GM21786 (cell line): ENCODE measurements at regions not wholly inside any gene's neighbourhood (a gene's known extent, or its start where the extent isn't known, plus 50 kb on each side); places are given as distances from the start of the nearest gene placed in this dataset.

Experiments
- ATAC-seq: cut with Tn5 transposase; IDR thresholded peaks from one replicate; pipeline ENCODE4 v1.9.1; 2021; ENCODE audit not compliant: unreplicated experiment

GRCh38 chr6:24051942-24052589, 73.9 kb upstream of the NRSN1 start:
- no peak for ATAC-seq

- no peak for ATAC-seq
Measured at GRCh38 chr6:24052590-24052961, 73.4 kb upstream of the NRSN1 start.

DNA sequence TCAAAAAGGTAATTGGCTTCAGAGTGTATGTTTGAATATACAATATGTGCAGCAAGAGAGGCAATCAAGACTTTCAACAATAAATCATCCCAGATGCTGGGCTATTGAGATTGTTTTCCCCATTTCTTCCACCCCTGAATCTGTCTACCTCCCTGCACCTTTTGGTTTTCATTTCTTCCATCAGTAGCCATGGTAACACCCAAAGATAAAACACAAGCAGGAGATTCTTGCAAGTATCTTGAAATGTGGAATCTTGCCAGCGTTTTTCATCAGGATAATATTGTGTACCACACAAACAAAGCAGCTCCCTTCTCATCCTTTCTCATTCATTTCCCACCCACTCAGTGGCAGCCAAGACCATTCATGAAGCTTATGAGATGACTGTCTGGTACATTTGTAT, 73.0 kb upstream of the NRSN1 start:
- ATAC-seq: no peak

GRCh38 chr6:24054388-24054787, 71.6 kb upstream of the NRSN1 start:
- ATAC-seq: no peak

- no peak for ATAC-seq
Measured at GRCh38 chr6:24056567-24056966, 69.4 kb upstream of the NRSN1 start.

- ATAC-seq: no peak
Measured at GRCh38 chr6:24057030-24057429, 69.0 kb upstream of the NRSN1 start.

DNA sequence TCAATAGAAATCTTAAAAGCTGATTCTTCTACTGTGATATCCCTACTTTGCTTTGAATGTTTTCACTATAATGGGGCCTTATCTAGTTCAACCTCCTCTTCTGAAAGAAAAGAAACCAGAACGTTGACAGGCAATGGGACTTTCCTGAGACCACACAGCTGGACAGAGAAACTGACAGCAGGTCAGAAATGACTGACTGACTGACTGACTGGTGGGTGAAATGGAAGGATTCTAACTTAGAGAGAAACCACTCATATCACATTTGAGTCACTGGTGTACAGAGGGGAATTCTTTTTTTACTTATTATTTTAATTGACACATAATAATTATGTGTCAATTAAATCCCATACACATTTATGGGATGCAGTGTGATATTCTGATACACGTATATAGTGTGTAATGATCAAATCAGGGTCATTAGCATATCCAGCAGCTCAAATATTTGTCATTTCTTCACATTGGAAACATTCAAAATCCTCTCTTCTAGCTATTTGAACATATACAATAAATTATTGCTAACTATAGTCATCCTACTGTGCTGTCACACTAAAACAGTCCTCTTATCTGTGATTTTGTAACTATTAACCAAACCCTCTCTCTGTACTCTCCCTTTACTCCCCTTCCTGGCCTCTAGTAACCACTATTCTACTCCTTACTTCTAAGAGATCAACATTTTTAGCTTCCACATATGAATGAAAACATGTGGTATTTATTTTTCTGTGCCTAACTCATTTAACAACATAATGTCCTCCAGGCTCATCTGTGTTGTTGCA, 64.8 kb upstream of the NRSN1 start:
- peak; percentile 92 for ATAC-seq

- ATAC-seq: no peak
Measured at GRCh38 chr6:24064106-24064505, 61.9 kb upstream of the NRSN1 start.

DNA sequence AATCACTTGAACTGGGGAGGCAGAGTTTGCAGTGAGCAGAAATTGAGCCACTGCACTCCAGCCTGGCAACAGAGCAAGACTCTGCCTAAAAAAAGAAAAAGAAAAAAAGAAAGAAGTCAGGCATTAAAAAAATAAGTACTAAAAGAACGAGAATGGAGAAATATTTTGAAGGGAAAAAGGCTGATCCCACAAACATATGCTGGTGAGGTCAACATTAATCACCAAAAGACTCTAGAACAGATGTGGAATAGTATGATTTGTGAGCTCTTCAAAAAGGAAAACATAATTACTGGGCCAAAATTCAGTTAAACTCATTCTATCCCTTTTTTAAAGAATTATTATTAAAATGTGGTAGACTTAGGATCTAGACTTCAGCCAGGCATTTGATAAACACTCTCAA, 61.2 kb upstream of the NRSN1 start:
- no peak for ATAC-seq

DNA sequence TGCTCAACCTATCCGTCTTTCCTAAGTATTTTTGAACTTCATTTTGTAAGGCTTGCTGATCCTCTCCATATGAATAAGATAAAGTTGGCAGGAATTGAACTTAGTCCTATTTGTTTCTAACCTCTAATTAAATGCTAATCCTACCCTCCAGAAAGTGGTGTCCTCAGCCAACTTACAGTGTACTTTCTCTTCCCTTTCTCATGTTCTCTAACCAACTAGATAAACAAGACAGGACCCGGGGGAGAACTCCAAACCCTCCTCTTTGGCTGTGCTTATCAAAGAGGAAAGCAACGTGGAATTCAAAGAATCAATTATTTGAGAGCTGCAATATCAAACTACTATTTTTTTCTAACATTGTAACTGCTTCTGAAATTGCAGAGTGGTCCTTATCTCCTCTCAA, 56.5 kb upstream of the NRSN1 start:
- ATAC-seq: no peak

DNA sequence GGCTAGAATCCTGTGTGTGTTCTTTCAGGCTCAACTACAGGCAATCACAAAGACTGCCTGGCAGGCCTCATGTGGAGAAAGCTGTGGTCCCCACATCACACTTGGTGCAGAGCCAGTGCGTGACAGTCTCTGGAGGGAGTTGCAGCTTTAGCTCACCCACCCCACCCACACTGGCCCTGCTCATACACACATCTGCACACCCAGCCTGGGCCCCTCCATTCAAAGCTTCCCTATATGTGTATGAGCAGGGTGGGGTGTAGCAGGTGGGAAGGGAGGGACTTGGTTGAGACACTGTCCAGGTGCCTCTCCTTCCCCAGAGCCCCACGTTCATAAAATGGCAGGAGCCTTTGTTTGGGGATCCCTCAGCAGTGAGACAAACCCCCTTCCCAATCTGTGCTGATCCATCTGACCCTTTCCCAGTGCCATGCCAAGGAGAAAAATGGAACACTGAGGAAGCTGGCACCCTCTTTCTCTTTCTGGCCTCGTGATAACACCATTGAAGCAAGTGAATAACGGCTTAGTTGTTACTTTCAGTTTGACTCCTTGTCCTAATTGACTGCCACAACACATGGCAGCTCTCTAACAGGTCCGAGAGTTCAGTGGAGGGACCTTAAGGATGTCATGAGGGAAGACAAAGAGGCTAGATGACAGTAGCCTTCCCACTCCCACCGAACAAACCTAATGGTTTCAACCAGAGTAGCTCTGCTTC, 53.8 kb upstream of the NRSN1 start:
- ATAC-seq: no peak

- ATAC-seq: no peak
Measured at GRCh38 chr6:24076011-24076410, 50.0 kb upstream of the NRSN1 start.
